ENCODE measurements at regions not wholly inside any gene's neighbourhood (a gene's known extent, or its start where the extent isn't known, plus 50 kb on each side); places are given as distances from the start of the nearest gene placed in this dataset.
"Not testable (repeated sequence)": the region's sequence is repeated elsewhere in the genome, so short reads cannot be mapped to it uniquely, and the experiment has no call there.

DNA sequence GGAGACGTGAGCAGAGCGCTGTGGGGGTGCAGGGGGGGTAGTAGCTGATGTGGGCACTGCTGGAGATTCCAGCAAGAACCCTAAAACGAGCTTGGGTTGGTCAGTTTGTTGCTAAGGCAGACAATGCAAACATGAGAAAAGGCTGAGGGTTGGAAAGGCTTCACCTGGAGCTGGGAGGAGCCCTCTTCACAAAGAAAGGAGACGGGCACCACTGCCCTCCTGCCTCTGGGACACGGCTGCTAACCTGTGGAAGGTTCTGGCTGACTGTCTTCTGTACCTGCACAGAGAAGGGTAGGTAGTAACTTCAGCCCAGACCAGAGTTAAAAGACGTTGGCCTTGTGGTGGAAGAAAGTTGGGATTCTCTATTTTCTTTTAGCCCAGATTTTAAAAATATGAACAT is 108.7 kb downstream of the SUCLA2 start:
- DNase-seq, result no peak

DNA sequence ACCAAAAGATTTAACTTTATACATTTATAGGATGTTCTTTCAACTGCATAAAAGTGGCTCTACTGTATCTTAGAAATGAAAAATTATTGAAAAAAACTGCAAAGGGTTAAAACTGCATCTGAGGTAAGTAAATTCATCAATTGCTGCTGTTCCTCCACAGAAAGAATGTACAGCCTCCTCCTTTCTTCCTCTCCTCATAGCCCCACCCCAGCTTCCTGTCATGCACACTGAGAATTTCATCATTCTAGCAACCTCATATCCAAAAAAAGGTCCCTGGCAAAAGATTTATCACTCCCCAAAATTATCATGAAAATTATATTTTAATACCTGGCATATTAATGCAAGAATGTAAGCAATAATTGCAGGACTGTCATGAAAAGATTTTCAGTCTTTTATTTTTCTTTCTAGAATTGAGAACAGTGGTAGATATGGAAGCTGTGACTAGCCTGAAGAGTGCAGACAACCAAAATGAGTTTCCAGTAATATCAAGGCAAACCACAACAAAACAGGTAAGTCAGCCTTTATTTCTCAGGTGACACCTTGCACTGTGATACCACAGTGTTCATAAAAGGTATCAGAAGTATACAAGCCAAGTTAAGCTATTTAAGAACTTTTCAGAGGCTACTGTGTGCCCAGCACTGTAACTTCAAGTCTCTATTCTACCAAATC is 110.8 kb downstream of the SUCLA2 start:
- no peak for DNase-seq

DNA sequence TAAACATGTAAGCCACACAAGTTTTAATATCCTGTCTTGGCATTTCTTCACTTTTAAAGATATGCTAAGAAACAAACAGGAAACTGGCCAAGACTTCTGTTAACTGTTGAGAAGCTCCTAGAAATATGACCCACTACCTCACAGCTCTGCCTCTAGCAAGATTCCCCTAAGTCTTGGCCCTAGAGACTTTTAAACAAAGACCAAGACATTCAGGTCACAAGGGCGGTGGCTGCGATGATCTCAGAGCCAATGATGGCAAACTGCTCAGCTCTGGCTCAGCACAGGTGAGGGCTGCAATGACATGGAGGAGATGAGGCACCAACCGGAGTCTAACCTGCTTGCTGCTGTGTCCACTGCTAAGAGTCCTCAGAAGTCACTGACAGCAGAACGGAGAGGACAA is 114.8 kb downstream of the SUCLA2 start:
- DNase-seq, result no peak

GRCh38 chr13:47875201-47875600 is 125.9 kb downstream of the SUCLA2 start:
- no peak for DNase-seq

GRCh38 chr13:47873987-47874386 is 127.1 kb downstream of the SUCLA2 start:
- not testable (repeated sequence) for DNase-seq

DNA sequence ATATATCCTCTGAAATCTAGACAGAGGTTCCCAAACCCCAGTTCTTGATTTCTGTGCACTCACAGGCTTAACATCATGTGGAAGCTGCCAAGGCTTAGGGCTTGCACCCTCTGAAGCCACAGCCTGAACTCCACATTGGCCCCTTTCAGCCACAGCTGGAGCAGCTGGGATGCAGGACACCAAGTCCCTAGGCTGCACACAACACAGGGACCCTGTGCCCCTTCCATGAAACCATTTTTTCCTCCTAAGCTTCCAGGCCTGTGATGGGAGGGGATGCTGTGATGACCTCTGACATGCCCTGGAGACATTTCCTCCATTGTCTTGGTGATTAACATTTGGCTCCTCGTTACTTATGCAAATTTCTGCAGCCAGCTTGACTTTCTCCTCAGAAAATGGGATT is 127.8 kb downstream of the SUCLA2 start:
- DNase-seq, result not testable (repeated sequence)

DNA sequence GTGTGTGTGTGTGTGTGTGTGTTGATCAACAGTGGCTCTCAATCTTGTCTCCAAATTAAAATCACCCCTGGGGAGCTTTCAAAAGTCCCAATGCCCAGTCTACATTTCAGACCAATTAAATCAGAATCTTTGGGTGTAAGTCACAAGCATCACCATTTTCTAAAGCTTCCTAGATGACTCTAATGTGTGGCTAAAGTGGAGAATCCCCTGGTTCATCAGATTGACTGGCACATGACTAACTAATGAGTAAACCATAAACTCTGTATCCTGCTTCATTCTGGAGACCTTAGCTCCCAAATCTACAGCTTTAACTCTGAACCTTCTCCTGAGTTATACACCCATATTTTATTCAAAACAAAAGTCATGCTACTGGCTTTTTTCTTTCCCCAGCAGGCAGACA is 131.3 kb downstream of the SUCLA2 start:
- no peak for DNase-seq

DNA sequence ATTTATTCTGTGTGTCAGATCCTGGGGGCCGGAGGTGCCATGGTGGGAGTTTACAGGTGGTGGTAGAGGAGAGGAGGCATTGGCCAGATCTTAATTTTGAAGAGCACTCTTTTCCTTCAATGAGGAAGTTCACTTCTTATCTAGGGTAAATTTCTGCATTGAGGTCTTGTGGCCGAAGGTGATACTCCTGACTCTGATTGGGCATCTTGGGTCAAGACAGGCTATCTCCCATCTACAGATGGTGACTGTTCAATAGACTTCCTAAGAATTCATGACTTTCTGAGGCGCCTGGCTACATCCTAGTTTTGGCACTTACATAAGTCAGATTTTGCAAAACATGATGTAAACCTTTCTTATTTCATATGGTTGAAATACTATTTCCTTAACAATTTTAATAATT is 135.2 kb downstream of the SUCLA2 start:
- no peak for DNase-seq

DNA sequence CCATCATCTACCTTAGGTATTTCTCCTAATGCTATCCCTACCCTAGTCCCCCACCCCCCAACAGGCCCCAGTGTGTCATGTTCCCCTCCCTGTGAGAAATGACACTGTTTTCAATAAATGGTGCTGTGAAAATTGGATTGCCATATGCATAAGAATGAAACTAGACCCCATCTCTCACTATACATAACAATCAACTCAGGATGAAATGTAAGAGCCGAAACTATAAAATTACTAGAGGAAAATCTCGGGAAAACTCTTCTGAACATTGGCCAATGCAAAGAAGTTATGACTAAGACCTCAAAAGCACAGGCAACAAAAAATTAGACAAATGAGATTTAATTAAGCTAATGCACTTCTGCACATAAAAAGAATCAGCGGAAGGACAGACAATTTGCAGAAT is 138.2 kb downstream of the SUCLA2 start:
- no peak for DNase-seq

DNA sequence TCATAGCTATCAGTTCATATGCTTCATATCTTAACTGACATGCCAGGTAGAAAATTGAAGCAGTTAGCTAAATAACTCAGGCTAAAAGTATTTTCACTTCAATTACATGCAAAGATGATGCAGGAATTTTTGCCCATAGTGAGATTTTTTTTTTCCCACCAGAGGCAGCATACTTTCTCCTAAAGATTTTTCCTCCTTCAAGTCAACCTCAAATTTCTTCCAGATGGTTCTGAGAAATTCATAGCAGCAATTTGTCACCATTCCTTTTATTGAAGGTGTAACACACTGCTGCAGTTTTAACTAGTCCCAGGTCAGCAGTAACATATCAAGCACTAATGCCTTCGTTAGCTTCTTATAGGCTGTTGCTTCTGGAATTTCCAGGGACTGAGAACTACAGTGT is 141.9 kb downstream of the SUCLA2 start:
- no peak for DNase-seq

DNA sequence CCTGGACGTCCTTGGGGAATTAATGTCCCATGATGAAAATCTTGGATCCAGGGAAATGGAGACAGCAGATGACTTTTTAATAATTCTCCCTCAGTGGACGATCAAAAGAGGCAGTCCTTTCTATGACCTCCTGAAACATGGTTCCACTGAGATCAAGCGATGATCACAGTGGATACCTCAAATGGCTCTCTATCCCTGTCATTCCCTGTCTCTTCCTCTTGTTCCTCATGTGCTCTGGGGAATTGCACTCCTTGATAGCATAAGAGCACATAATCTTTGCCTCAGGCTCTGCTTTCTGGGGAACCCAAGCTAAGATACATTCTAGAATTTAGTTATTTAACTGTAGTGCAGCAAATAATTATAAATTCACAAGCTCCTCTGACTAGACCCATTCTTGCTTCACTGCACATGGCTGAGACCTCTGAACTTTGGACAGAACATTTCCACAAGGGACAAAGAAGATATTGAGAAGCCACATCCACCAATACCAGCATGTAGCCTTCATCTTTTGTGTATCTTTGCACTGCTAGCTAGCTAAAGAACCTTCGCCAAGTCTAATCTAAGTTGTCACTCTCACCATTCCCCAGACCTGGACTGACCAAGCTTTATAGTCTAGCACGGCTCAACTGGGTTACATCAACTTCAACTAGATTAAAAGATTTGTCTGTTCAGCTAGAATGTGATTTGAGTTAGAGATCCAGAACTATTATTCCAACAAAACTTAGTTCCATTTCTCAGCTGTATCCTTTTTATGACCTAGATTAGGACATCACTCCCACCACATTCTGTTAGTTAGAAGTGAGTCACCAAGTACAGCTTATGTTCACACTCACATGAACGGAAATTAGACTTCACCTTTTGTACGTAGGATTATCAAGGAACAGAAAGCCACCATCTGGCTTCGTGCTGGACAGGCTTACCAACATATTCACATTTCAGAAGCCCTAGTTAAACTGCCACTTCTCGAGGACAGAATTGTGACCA is 142.7 kb downstream of the SUCLA2 start:
- no peak for DNase-seq

DNA sequence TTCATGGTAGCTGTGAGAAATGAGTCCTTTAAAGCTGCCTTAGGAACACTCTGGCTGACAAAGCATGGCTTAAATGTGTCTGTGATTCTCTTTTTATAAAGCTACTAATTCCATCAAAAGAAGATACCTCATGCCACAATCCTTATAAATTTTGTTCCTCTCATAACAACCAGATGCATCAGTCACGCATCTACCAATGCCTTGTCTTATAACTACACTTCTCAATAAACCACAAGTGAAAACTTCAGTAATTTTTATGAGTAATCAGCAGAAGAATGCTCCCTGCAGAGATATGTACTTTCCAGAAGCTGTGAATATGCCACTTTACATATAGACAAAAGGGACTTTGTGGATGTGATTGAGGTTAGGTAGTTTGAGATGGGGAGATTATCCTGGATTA is 147.8 kb downstream of the SUCLA2 start:
- no peak for DNase-seq

GRCh38 chr13:47846886-47847285 is 154.2 kb downstream of the SUCLA2 start:
- DNase-seq, result no peak

DNA sequence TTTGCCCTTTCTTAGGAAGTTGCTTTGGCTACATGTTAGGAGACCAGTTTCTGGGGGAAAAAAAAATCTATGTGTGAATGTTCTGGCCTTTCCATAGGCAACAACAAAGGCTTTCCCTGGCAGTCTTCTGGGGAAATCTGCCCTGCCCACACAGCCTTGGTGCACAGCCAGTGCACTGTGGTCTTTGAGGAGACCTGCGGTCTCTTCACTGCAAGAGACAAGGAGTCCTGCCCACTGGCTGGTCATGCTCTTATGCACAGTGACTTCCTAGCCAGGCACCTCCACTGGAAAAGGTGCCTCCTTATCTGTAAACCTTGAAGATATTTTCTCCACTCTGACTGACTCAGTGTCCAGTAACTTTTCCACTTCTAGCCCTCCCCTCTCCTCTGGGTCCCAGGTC is 155.1 kb downstream of the SUCLA2 start:
- no peak for DNase-seq

GRCh38 chr13:47843005-47843404 is 158.1 kb downstream of the SUCLA2 start:
- no peak for DNase-seq

GRCh38 chr13:47841151-47841550 is 159.9 kb downstream of the SUCLA2 start:
- DNase-seq, result no peak

DNA sequence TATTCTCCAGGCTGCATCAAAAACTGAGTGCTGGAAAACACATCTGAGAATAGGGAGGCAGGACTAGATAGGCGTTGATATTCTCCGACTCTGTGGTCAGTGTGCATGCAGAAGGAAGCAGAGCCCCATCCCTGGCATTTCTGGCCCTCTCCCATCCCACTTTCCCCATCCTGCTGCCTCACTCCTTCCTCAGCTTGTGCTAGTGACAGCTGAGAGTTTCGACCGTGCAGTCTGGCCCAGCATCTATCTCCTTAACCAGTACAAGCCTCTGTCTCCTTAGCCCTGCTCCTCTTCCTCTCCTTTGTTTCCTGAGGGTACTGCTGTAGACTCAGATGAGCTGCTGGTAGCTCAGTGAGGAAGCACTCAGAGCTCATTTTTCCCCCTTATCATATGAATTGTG is 163.2 kb downstream of the SUCLA2 start:
- no peak for DNase-seq

DNA sequence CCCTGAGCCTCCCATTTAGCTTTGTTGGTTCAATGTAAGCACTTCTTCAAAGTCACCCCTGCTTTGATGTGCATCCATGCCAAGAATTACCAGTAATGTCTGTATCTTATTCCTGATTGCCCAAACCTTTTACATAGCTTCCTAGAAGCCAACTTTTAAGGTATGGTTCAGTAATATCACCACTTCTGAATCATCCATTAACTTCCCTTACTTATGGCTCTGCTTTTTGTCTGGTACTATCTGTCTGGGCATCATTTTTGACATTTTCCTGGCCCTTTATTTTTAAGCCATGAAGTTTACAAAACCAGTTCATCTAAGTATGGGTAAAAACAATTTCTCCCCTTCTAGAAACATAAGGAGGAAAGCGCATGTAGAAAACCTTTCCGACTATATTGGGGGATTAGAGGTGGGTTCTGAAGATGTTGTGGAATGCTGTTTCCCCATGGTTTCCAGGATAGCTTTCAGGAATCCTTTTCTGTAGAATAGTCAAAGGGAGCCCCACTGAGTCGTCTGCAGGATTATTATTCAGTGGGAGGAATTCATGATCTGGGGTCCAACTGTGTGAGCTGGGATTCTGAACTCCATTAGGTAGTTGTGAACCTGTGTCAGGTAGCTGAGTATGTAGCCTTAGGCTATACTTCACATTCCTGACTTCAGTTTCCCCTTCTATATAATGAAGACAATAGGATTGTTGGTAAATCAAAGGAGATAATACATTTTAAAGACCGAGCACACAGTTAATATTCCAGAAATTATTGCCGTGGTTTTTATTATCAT is 163.8 kb downstream of the SUCLA2 start:
- no peak for DNase-seq

DNA sequence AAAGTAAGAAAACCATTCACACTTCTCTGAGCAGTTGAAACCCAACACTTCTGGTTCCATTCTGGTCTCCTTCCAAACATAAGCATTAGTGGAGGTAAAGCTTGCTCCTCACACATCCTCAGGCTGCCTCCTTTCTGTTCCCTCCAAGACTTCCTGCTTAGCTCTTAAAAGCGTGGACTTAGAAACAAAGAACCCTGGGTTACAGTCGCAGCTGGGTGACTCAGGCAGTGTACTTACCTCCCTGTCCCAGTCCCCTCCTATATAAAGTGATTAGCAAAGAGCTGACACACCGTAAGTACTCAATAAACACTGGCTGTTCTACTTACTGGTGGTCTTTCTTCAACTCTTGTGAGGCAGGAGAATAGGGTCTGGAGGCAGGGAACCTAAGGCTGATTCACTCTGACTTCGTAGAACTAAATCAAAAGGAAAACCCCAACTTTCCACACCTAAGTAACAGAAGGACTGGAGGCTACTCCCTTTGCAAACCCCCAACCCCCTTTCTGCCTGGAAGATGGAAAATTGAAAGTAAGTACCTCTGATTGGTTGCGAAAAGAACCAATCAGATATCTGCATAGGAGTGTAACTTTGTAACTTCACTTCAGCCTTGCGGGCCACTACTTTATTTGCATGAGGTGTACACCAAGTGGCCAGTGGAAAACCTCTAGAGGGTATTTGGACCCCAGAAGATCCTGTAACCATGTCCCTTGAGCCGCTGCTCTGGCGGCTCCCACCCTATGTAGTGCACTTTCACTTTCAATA is 165.4 kb downstream of the SUCLA2 start:
- no peak for DNase-seq

DNA sequence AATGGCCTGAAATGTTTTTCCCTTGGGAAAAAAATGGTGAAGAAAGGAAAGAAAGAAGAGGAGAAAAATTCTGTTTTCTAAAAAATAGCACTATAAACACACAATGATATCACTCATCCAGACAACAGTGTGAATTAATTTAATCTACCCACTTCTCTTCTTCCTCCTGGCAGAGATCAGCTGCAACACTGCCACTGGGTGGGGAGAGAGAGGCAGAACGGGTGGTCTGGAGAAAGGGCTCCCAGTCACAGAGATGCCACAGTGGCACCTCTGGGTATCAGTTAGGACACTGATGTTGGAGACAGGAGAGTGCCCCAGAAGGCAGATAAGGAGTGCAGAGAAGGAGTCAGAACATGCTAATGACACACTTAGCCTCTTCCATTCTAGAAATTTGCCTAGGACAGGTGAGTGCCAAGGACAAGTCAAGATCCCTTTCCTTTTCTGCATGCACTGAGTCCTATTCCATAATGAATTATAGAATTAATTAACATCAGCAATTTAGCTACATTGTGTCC is 168.6 kb downstream of the SUCLA2 start:
- no peak for DNase-seq

- no peak for DNase-seq
Observed at GRCh38 chr13:47831265-47831664, 169.8 kb downstream of the SUCLA2 start.

GRCh38 chr13:47829690-47830089 is 171.4 kb downstream of the SUCLA2 start:
- DNase-seq, result no peak

- DNase-seq, result no peak
Observed at GRCh38 chr13:47826471-47826870, 174.6 kb downstream of the SUCLA2 start.
